Fibroblast of skin of right biceps (primary cell): ENCODE measurements at regions not wholly inside any gene's neighbourhood (a gene's known extent, or its start where the extent isn't known, plus 50 kb on each side); places are given as distances from the start of the nearest gene placed in this dataset.

Source experiments
- DNase-seq: peaks from one replicate; pipeline ENCODE4 v3.0.0-alpha.2; 2013

DNA sequence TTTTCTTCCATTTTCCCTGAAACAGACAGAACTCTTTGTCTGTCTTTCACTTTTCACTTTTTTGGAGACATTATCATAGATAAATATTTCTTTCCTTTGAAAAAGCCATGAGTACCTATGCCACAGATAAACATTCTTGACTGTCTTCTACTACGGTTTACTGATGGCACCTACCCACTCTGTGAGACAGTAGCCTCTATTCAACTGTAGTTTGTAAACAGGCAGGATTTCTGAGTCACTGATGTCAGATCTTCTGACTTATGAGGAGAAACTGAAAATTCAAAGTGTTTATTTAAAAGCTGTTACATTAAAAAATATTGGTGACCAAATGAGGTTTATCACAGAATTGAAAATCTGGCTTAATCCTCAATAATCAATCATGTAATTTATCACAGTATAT lies 658.4 kb downstream of the TOX3 start:
- no peak for DNase-seq

DNA sequence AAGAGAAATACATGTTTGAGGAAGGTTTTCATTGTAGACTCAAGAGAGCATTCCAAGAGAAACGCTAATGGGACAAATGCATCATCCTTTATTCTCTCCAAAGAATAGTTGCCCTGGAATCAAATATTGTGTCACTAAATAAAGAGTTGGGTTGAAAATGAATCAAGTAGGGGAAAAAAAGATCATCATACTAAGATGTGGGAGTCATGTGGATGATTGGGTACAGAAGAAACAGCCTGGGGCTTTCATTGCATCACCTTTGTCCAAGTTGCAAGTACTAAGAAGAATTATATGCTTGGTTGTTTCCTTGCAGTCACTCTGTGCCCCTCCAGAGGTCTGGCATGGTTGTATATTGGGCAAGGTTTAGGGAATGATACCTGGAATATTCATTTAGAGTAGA lies 658.9 kb downstream of the TOX3 start:
- DNase-seq = peak; percentile 21

DNA sequence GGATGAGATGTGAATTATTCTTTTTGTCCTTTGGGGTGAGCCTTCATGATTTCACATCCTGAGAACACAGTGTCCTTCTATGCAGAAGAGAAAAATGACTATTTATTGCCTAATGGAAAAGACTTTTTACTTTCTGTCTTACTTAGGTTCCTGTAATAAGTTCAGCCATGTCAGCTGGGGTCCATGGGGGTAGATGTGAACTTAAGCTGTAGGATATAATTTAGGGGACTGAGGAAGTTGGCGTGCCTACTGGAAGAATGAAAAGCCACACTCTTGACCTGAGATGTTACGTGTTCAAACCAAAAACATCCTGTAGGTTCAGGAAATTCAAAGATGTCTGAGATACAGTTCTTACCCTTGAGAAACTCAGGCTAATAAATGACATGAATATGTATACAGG lies 660.5 kb downstream of the TOX3 start:
- no peak for DNase-seq

DNA sequence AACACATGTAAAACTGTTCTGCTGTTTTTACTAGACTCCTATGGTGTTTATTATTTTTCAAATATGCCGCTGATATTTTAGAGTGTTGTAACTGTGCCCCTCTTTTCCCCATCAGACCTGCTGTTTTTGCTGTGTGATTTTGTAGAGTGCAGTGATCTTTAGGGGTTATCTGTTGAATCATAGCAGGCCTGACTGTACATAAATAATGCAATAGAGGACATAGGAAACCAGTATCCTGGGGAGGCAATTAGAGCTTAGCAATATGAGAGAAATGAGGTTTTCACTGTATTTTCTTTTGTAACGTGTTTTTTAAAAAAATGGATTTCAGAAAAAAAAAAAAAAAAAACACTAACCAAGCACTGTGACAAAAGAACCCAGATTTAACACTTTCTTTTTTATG lies 662.2 kb downstream of the TOX3 start:
- no peak for DNase-seq

DNA sequence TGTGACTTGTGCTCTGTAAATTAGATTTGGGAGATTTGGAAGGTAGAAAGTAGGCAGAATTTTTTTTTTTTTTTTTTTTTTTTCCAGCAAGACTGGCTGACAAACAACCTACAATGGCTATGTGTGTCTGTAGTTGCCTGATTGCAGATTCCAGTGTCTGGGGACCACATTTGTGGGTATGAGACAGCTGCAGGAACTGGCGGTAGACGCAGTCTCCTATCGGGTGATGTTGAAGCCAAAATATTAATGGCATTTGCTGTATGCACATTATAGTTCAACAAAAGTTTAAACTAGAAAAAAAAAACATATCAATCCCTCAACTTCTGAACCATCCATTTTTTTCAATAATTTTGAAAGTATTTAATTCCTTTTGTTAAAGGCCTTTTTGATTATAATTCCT lies 665.2 kb downstream of the TOX3 start:
- peak; percentile 80 for DNase-seq

DNA sequence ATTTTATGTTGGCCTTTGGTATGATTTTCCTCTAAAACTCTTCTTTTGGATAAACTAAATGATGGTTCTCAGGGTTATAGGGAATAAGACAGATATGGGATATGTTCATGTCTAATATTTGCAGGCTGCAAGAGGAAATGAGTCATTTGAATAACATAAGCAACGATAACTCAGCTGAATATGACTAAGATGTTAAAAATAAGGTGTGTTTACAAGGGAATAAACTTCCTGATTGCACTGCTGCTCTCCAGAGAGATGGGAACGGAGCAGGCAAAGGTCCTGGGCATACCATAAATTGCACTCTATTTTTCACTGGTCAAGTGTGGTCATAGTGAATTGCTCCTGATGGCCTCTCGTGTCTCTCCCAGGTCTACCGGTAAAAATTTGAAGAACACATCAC lies 666.2 kb downstream of the TOX3 start:
- DNase-seq = peak; percentile 74

DNA sequence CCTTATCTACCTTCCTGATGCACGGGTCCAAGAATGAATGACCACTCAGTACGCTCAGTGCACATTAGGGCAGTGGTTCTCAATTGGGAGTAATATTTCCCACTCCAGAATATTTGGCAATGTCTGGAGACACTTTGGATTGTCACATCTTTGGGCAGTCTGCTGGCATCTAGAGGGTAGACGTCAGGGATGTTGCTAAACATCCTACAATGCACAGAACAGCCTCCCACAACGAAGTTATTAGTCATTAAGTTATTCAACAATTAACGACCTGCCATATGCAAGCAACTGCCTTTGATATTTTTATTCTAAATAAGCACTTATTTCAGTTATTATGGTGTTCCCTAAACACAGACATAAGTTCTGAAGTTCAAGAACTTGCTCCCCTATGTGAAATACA lies 669.3 kb downstream of the TOX3 start:
- DNase-seq = no peak

DNA sequence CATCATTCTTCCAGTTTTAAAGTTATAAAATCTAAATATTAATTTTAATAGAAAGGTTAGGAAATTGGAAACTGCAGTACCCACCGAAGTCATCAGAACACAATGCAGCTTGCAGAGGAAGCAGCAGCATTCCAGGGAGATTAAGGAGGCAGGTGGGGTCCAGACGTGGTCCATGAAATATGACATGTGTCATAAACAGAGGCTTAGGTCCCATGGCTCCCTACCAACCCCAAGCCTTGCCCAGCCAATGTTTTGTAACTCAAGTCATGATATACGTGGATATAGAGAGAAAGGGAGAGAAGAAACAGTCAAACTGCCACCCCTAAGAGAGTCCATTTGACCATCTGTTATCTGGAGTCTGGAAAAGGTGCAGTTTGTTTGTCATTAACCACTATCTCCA lies 670.0 kb downstream of the TOX3 start:
- DNase-seq = peak; percentile 11

DNA sequence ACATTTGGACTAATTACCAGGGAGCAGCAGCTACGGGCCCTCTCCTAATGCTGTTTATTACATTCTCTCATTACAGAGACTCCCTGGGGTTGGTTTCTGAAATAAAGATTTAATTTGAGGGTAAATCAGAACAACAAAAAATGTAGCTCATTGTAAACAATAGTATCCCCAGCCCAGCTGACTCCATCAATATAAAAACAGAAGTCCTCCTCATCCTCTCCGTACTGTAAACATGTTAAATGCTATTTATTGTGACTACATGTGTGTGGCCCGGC lies 670.4 kb downstream of the TOX3 start:
- no peak for DNase-seq

DNA sequence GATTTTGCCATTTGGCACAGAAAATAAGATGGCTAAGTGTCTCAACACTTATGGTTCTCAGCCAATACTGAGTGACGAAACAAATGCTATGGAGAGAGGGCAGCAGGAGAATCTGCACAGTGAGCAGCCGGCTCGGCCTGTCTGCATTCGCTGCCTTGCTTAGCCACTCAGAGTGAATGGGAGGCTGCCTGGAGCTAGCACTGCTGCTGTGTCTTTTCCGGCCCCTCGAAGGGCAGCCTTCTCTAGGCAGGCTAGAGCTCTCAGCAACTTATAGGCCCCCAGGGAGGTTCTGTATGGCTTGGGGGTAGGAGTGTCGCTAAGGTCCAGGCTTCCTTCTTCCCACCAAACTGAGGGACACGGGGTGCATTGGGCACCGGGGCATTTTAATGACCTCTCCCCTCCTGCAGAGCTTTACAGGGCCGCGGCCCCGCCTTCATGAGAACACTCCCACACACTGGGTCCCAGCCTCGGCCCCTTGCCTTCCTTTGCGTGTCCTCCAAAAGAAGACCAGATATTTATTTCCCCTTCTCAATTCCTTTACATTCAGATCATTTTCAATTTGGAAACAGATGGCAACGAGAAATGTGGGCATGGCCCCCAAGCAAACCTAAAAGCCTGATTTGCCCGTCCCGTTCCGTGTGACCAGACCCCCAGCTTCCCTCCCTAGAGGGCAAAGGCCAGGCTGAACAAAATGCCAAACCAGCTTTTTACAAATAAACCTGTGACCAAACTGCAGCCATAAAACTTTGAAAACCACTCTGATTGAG lies 670.9 kb downstream of the TOX3 start:
- no peak for DNase-seq

DNA sequence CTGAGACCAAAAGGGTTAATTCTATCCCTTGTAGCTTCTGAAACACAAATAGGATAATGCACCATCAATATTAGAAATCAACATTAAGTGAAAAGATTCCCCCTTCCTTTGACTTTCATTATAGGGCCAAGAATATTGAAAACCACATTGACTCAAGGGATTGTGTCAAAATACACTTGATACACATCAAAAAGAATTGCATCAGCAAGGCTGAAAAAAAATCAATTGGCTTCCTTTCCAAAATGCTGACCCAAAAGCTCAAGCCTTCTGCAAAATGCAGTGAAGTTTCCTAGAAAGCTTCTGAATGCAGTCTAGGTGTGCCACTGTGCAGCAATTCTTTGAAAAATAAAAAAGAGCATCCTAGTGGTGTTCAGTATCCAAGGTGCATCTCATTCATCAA lies 674.4 kb downstream of the TOX3 start:
- DNase-seq = no peak

DNA sequence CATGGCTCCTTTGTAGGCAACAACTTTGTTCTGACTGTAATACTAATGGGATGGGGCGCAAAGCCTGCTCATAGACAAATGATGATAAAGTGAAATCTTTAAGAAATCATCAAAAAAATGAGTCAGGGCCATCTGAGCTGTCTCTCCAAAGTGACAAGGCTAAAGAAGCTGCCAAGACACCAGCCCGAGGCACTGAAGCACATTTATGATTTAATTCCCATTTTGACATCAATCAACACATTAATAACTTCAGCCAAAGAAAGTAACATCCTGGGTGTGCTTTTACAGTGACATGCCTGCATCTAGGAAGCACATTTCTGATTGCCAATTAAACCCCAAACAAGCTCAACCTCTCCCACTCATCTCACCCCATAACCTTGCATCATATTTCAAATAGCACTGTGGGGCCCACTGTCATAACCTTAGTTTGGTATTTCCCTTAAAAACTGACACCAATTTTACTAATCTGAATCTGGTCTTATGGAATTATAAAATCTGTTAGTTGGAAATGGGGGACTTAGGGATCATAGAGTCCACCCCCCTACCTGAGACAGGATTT lies 676.6 kb downstream of the TOX3 start:
- DNase-seq = no peak

DNA sequence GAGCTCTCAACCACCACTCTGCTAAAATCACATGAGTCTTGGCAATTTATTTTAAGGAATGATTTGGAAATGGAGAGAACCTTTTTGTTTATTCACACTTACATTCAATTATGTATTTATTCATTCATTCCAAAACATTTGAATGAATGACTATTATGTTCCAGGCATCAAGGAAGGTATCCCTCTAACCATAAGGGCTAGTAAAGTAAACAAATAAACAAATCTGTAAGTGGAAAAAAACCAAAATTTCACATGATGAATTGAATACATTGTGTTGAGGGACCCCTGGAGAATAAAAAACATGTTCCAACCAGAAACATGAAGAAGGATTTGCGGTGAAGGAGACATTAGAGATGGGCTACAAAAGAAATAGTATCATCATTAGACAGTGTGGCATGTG lies 677.8 kb downstream of the TOX3 start:
- no peak for DNase-seq

DNA sequence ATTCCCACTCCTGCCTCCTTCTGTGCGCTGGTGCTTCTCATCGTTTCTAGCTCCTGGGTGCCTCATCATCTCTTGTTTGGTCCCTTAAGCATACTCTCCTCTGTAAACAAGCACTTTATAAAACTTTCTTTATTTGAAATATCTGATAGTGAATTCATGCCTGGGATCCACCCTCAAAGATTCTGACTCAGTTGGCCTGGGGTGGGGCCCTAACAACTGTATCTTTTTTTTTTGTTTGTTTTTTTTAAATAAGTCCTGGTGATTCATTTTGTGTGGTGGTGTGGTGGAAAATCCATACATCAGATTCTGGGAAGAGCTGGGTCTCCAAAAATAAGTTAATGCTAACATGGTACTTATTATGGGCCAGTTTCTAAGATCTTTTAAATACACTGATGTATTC lies 678.3 kb downstream of the TOX3 start:
- DNase-seq = no peak

DNA sequence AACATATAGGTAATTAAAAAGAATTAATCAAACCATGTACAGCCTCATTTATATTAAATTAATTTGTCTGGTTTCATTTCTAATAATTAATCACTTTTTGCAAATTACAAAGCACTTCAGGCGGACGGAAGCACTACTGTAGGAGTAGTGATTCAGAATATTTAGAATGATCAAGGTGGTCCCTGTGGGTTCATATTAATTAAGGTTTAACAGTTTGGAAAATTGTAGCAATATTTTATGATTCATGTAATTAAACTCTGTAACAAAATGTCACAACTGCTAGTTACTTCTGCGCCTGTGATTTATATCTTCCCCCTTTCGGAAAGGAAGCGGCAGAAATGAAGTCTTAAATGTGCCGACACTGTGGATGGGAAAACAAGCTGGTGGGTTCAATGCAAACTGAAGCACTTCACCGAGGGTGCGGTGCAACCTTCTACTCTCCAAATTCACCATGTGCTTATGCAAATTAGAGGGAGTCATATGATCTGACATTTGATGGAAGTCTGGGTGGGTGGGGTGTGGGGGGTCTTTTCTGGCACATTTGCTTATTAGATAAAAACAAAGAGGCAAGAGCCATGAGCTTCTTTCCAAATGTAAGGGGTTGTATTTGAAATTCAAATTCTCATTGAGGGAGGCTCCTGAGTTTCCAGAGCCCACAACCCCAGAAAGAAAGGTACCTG lies 679.4 kb downstream of the TOX3 start:
- DNase-seq = no peak

DNA sequence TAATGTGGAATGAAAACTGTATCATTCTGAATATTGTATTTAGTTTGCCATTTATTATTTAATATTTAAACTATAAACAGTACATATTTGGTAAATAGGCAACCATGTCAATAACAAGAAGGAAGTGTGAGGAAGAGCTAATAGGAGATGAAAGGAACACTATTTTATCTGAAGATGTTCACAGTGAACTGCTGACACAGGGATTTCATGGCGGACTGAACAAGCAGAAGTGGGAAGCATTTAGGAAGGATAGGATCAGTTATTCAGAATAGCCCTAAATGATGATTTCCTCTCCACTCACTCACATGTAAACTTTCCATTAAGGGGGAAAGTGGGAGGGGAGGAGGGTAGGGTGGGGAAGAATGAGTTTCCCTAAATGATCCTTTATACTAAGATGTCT lies 682.4 kb downstream of the TOX3 start:
- DNase-seq = no peak

DNA sequence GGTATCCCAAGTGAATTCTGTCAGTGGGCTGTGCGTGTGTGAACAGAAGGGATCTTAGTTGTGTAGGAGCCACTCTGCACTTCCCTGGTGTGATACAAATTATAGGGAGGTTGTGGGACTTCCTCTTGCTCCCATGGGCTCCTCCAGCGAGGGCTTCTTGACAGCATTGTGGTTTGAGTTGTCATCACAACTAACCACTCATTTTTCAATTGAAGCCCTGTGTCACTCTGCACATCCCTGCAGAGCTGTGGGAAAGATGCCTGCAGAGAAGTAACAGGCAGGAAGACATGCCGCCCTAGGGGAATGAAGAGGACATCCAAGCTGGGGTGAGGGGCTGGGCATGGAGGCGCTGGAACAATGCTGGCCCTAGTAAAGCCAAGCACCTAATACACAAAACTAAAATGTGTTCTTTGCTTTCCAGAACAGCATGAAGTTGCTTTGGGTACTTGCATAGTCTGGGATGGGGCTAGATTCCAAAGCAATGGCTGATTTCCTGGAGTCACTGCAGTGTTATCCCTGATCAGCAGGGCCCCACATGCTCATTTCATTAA lies 692.5 kb downstream of the TOX3 start:
- DNase-seq = peak; percentile 81

DNA sequence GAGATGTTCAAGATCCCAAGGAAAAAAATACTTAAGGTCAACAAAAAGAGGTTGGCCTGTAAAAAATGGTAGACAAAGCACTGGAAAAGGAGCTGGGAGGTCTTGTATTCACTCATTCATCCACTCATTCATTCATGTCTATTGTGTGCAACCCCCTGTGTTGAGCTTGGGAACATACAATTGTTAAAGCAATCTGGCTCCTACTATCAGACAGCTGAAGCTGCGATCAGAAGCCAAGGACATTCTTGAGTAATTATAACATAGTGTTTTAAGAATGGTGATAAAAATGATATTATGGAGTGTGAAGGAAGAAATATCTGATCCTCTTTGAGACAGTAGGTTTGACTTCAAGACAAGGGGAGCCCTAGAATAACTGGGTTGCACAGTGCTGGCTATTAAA lies 693.4 kb downstream of the TOX3 start:
- DNase-seq = no peak

DNA sequence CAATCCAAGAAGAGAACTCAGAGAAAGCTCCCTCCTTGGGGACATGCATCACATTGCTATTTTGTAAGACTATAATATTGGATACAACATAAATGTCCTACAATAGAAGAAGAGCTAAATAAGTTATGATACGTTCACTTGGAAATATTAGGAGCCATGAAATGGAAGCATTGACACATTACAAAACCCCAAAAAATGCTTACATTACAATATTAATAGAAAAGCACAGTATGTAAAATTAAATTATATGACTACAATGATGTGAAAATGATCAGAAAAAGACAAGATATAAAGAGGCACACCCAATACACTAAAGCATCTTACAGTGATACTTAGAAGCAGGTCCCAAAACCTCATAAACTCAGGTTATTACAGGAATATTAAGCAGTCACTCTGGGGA lies 694.1 kb downstream of the TOX3 start:
- DNase-seq = no peak

DNA sequence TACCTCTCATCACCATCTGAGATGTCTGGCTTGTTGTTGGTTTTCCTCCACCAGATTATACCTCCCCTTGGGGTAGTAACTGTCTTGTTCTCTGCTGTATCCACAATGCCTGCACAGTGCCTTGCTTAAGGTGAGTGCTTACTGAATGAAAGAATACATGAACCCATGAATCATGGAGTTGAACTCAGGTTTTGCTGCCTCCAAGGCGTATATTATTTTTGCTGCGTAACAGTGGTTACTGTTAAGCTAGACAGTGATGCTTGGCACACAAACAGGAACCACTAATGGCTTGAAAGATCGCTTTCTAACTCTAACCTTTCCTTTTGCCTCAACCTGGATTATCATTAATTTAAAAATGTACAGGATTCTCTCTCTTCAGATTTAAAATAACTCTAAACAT lies 695.8 kb downstream of the TOX3 start:
- no peak for DNase-seq

DNA sequence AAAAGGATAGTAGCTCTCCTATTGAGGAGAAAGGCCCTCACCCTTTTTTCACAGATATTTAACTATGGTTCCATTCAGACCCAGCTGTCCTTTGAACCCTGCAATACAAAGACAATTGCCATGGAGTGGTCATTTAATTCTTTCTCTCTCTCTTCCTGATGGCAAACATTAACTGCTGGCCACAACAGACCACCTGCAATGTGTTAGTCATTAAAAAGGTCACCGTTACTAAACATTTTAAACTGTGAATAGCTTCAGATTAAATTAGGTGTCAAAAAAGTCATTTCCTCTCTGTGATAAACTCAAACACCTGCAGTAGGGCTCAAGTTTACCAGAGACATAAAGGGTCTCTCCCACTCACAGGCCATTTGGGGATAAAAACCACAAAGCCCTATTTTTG lies 697.2 kb downstream of the TOX3 start:
- DNase-seq = no peak

DNA sequence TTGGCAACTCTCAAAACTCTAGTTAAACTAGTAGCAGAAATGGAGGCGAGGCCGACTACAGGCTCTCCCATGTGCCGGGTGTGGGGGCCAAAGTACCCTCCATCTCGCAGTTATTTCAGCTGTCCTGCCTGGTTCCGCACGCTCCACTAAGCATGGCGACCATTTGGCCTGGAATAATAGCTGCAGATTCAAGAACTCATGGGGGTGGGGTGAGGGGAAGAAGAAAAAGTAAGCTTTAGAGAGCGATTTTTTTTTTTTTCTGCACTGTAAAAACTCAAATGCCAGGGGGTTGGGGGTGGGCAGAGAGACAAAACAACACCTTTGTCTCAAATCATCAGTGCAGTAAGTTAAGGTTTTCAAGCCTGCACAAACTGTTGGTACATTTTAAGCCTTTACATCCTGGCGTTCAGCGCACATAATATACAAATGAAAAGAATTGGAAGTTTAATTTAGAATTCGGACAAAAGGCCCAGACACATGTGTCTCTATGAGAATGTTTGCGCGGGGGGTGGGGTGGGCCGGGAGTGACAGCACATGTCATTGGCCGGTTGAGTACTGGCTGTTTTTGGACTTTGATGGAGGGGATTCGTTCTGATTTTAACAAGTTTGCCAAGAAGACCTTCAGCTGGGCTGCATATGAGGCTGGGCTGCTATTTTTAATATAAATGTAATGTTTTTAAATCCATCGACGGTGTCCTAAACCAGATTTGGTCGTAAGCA lies 694.7 kb upstream of the SALL1 start:
- no peak for DNase-seq

DNA sequence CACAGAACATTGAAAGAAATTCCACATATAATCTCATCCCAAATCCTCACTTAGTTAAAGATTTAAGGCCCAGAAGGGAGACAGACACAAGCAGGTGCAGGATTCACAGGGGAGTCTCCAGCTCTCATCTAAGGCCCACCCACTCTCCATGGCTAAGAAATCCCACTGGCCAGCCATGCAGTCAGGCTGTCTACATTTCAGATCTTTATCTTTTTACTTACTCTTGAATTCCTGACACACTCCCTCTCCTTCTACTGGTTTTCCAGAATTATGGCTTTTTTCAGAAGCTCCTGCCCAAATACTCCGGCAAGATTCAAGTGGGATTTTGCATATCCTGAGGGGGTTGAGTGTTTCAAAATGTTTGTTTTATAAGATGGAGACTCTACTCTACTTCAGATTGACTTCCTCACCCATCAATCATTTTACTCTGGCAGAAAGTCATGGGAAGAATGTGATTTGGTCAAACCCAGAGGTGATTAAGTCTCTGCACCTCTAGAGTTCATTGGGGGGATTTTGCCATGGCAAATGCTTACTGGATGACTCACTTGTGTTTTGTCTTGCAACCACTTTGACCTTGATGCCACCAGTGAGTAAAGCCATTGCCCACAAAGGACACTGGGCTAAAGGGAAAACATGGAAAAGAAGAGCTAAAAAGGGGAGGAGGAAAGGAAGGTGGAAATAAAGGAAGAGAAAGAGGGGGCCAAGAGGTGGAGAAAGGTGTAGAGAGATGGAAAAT lies 688.8 kb upstream of the SALL1 start:
- peak; percentile 61 for DNase-seq
